ENCODE measurements at regions not wholly inside any gene's neighbourhood (a gene's known extent, or its start where the extent isn't known, plus 50 kb on each side); places are given as distances from the start of the nearest gene placed in this dataset.

GRCh38 chr13:78177306-78177705, 258.7 kb upstream of the EDNRB start:
- DNase-seq (ENCODE audit: low read depth, low spot score) = no peak
- H3K9ac ChIP-seq (replicated peaks; ENCODE audit: extremely low read depth, insufficient read depth, low read length) = no peak overlapping the region
- no peaks in the 10 kb centered on the region for H3K4me1 ChIP-seq (ENCODE audit: control insufficient read depth, extremely low read depth, insufficient read depth, low read length)
- TF ChIP-seq MAX (IDR thresholded peaks at IDR 0.05; ENCODE audit: insufficient read depth, insufficient read length) = no peak
- TF ChIP-seq POLR2AphosphoS5 (IDR thresholded peaks at IDR 0.05; ENCODE audit: insufficient read depth, low read depth, low read length) = no peak
- TF ChIP-seq JUN (IDR thresholded peaks at IDR 0.05; ENCODE audit: borderline replicate concordance, insufficient read depth, insufficient read length, low read depth) = no peak
- no peak for TF ChIP-seq FOS (IDR thresholded peaks at IDR 0.05; ENCODE audit: borderline replicate concordance, insufficient read depth, low read length)
- no peak for TF ChIP-seq EZH2 (IDR thresholded peaks at IDR 0.05; ENCODE audit: borderline replicate concordance, low read depth, low read length, severe bottlenecking)
- no peak for TF ChIP-seq GATA2 (IDR thresholded peaks at IDR 0.05; ENCODE audit: insufficient read depth, insufficient read length, low read depth, low read length)
- no peak for TF ChIP-seq CTCF (IDR thresholded peaks at IDR 0.05; ENCODE audit: extremely low read depth in 1 of 2, insufficient read depth in 1 of 2, low read depth in 1 of 2, low read length in 2 of 2)
- CTCF ChIA-PET = no interaction called here
- no peak overlapping the region for H3K4me2 ChIP-seq (ENCODE audit: insufficient read depth, low read length)
- no peak for FAIRE-seq
- dilution Hi-C loops (cut with MboI; ENCODE audit: extremely low pct_ligation_motif_present, low sequenced_read_pairs) (no loop called here), intact Hi-C loops (cut with micrococcal nuclease) (no loop called here)
- H2AFZ ChIP-seq (ENCODE audit: low read depth, low read length) = no peak overlapping the region
- H3K27me3 ChIP-seq (ENCODE audit: control insufficient read depth in 2 of 2, insufficient read depth in 2 of 2, low read length in 2 of 2) = no peaks in the 10 kb centered on the region
- no peaks in the 10 kb centered on the region for H4K20me1 ChIP-seq (replicated peaks; ENCODE audit: control insufficient read depth, extremely low read depth, insufficient read depth, low read length)
- no peaks in the 10 kb centered on the region for H3K9me1 ChIP-seq (replicated peaks; ENCODE audit: control insufficient read depth, extremely low read depth, insufficient read depth, low read length)
- H3K9me3 ChIP-seq (replicated peaks; ENCODE audit: control insufficient read depth, insufficient read depth, low read length) = no peaks in the 10 kb centered on the region
- no peaks in the 10 kb centered on the region for H3K79me2 ChIP-seq (ENCODE audit: control insufficient read depth, insufficient read depth, low read length)
- no peaks in the 10 kb centered on the region for H3K36me3 ChIP-seq (ENCODE audit: control insufficient read depth in 2 of 2, extremely low read depth in 1 of 2, insufficient read depth in 2 of 2, low read length in 2 of 2)
- H3K27ac ChIP-seq (ENCODE audit: insufficient read depth, low read depth, low read length) = no peak overlapping the region
- H3K4me3 ChIP-seq (replicated peaks in 1 of 3; ENCODE audit: insufficient read depth in 1 of 3, low read depth in 1 of 3, low read length in 3 of 3) = no peak overlapping the region
- POLR2A ChIA-PET = no interaction called here
- no TSS peak for BruUV-seq (replicated peaks)
